ENCODE measurements at regions not wholly inside any gene's neighbourhood (a gene's known extent, or its start where the extent isn't known, plus 50 kb on each side); places are given as distances from the start of the nearest gene placed in this dataset.

DNA sequence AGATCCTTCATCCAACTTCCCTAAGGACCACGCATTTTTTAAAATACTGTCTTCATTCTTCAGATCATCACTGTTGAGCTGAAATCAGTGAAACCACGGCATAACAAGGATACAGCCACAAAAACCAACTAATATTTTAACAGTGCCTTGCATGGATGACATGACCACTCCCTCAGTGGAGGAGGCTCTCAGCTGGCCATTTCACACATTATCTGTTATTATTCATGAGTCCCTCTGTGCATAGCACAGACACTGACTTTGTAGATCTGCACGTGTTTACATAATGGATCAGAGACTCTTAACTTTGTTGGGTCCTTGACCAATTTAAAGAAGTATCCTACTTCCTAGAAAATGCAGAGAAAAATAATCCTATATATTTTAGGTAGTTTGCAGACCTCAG, 104.8 kb upstream of the NUDT7 start:
- 87 to 100% methylated on average over 3 of the region's 3 CpGs for WGBS, 2 experiments (ENCODE audit: insufficient coverage in 1 of 2, insufficient read length in 1 of 2)
- H3K4me3 Mint-ChIP-seq, result no peak overlapping the region
- TF ChIP-seq, protein P1, sequence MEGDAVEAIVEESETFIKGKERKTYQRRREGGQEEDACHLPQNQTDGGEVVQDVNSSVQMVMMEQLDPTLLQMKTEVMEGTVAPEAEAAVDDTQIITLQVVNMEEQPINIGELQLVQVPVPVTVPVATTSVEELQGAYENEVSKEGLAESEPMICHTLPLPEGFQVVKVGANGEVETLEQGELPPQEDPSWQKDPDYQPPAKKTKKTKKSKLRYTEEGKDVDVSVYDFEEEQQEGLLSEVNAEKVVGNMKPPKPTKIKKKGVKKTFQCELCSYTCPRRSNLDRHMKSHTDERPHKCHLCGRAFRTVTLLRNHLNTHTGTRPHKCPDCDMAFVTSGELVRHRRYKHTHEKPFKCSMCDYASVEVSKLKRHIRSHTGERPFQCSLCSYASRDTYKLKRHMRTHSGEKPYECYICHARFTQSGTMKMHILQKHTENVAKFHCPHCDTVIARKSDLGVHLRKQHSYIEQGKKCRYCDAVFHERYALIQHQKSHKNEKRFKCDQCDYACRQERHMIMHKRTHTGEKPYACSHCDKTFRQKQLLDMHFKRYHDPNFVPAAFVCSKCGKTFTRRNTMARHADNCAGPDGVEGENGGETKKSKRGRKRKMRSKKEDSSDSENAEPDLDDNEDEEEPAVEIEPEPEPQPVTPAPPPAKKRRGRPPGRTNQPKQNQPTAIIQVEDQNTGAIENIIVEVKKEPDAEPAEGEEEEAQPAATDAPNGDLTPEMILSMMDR (conservative IDR thresholded peaks at IDR 0.05), result no peak

DNA sequence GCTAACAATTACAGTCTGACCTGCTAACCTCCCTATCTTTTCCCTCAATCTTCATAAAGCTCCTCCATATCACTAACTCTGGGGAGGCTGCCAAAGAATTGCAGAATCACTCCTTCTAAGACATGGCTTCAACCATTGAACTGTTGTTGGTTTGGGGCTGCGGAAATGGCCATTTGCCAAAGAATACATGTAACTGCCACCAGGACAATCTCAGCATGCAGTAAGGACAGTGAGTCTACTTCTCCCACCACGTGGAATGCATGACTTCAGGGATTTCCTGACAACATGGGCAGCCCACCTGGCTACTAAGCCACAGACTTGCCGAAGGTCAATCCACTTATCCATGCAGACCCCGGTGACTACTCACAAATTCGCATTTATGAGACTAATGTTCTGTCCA, 104.3 kb upstream of the NUDT7 start:
- Histone ChIP-seq H3K27ac (ENCODE audit: low read depth, low read length) (no peak overlapping the region), H3K27me3 (ENCODE audit: control insufficient read depth, insufficient read depth, low read length, poor library complexity, severe bottlenecking) (no peaks in the 10 kb centered on the region), H3K9ac (ENCODE audit: extremely low read depth, low read length, poor library complexity, severe bottlenecking) (no peak overlapping the region), H3K4me1 (ENCODE audit: control insufficient read depth, insufficient read depth, low read length) (no peaks in the 10 kb centered on the region), H3K36me3 (ENCODE audit: control insufficient read depth, insufficient read depth, low read length) (no peaks in the 10 kb centered on the region), H3K4me3 (ENCODE audit: low read length) (no peak overlapping the region), H3K9me3 (ENCODE audit: control insufficient read depth, low read length) (no peaks in the 10 kb centered on the region)
- Mint-ChIP-seq H3K4me1 (peaks cover 2% of the 10 kb centered on the region), H3K4me3 (no peak overlapping the region), H3K9me3 (no peaks in the 10 kb centered on the region), H3K27me3 (ENCODE audit: insufficient read depth) (no peaks in the 10 kb centered on the region), H3K36me3 (ENCODE audit: low read depth) (no peaks in the 10 kb centered on the region), H3K27ac (no peak overlapping the region)
- WGBS, 2 experiments (ENCODE audit: insufficient coverage in 1 of 2, insufficient read length in 1 of 2), result 90 to 92% methylated on average over 3 to 5 of the region's 5 CpGs
- TF ChIP-seq, protein P1 (conservative IDR thresholded peaks at IDR 0.05), result no peak
- no peak for DNase-seq

More for the DNA sequence above, 104.8 kb upstream of the NUDT7 start:
- no peaks in the 10 kb centered on the region for H3K36me3 ChIP-seq (ENCODE audit: control insufficient read depth, insufficient read depth, low read length)
- Mint-ChIP-seq H3K27ac (no peak overlapping the region), H3K27me3 (ENCODE audit: insufficient read depth) (no peaks in the 10 kb centered on the region), H3K9me3 (no peaks in the 10 kb centered on the region), H3K4me1 (peaks cover 2% of the 10 kb centered on the region), H3K36me3 (ENCODE audit: low read depth) (no peaks in the 10 kb centered on the region)
- H3K9ac ChIP-seq (ENCODE audit: extremely low read depth, low read length, poor library complexity, severe bottlenecking), result no peak overlapping the region
- H3K27ac ChIP-seq (ENCODE audit: low read depth, low read length), result no peak overlapping the region
- H3K9me3 ChIP-seq (ENCODE audit: control insufficient read depth, low read length), result no peaks in the 10 kb centered on the region
- no peaks in the 10 kb centered on the region for H3K27me3 ChIP-seq (ENCODE audit: control insufficient read depth, insufficient read depth, low read length, poor library complexity, severe bottlenecking)
- H3K4me1 ChIP-seq (ENCODE audit: control insufficient read depth, insufficient read depth, low read length), result no peaks in the 10 kb centered on the region
- H3K4me3 ChIP-seq (ENCODE audit: low read length), result no peak overlapping the region
- DNase-seq, result no peak

DNA sequence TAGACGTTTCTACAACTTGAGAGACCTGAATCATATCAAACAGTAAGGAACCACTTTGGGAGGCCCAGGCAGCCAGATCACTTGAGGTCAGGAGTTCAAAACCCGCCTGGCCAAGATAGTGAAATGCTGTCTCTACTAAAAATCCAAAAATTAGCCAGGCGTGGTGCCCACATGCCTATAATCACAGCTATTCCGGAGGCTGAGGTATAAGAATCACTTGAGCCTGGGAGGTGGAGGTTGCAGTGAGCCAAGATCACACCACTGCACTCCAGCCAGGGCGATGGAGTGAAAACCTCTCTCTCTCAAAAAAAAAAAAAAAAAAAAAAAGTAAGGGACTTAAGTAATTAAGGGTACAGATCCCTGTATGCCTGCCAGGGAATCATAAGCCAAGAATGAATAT, 103.4 kb upstream of the NUDT7 start:
- Histone ChIP-seq H3K9ac (ENCODE audit: extremely low read depth, low read length, poor library complexity, severe bottlenecking) (no peak overlapping the region), H3K27me3 (ENCODE audit: control insufficient read depth, insufficient read depth, low read length, poor library complexity, severe bottlenecking) (no peaks in the 10 kb centered on the region), H3K9me3 (ENCODE audit: control insufficient read depth, low read length) (no peaks in the 10 kb centered on the region), H3K4me1 (ENCODE audit: control insufficient read depth, insufficient read depth, low read length) (no peaks in the 10 kb centered on the region), H3K27ac (ENCODE audit: low read depth, low read length) (no peak overlapping the region), H3K4me3 (ENCODE audit: low read length) (no peak overlapping the region), H3K36me3 (ENCODE audit: control insufficient read depth, insufficient read depth, low read length) (no peaks in the 10 kb centered on the region)
- H3K27ac Mint-ChIP-seq, result no peak overlapping the region
- no peaks in the 10 kb centered on the region for H3K36me3 Mint-ChIP-seq (ENCODE audit: low read depth)
- no peak overlapping the region for H3K4me3 Mint-ChIP-seq
- WGBS, 2 experiments (ENCODE audit: insufficient coverage in 1 of 2, insufficient read length in 1 of 2), result 81 to 94% methylated on average over 2 to 4 of the region's 5 CpGs
- no peaks in the 10 kb centered on the region for H3K9me3 Mint-ChIP-seq
- DNase-seq, result no peak
- peaks cover 2% of the 10 kb centered on the region for H3K4me1 Mint-ChIP-seq
- H3K27me3 Mint-ChIP-seq (ENCODE audit: insufficient read depth), result no peaks in the 10 kb centered on the region
- TF ChIP-seq, protein P1 (conservative IDR thresholded peaks at IDR 0.05), result no peak
